GM23248 (cell line): ENCODE measurements at regions not wholly inside any gene's neighbourhood (a gene's known extent, or its start where the extent isn't known, plus 50 kb on each side); places are given as distances from the start of the nearest gene placed in this dataset.

ENCODE experiments used
- EZH2 ChIP-seq: fragments of 200-600 bp; sonication (generic); IDR thresholded peaks from 2 replicates; pipeline ENCODE4 v1.6.1; 2018; ENCODE audit warnings: antibody characterized with exemption, mild to moderate bottlenecking; ENCODE audit not compliant: insufficient read depth, poor library complexity, severe bottlenecking
- EZH2phosphoT487 ChIP-seq: fragments of 200-600 bp; sonication (generic); IDR thresholded peaks from 2 replicates; pipeline ENCODE4 v1.6.1; 2018; ENCODE audit warnings: antibody characterized with exemption, moderate library complexity, mild to moderate bottlenecking, low read depth; ENCODE audit not compliant: insufficient read depth

DNA sequence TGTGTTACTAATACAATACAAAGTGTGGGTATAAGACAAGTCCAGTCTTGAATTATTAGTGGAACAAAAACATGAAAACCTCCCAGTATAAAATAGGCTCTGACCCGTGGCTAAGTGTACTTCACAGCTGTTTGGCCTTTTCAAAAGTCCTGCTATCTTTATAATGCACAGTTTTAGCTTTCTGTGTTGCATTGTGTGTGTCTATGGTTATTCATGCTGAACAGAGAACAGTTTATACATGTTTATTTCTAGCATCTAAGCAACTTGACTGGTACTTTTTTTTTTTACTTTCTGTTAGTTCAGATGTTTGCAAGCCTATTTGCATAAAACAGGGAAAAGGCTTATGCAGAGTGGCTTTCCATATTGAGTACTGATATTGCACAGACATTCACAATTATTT lies 119.2 kb upstream of the CCN2 start:
- TF ChIP-seq EZH2 (no peak), EZH2phosphoT487 (no peak)
